ENCODE measurements at regions not wholly inside any gene's neighbourhood (a gene's known extent, or its start where the extent isn't known, plus 50 kb on each side); places are given as distances from the start of the nearest gene placed in this dataset.

GRCh38 chr3:107256963-107257362 is 120.3 kb upstream of the CCDC54 start:
- TF ChIP-seq, protein P1, sequence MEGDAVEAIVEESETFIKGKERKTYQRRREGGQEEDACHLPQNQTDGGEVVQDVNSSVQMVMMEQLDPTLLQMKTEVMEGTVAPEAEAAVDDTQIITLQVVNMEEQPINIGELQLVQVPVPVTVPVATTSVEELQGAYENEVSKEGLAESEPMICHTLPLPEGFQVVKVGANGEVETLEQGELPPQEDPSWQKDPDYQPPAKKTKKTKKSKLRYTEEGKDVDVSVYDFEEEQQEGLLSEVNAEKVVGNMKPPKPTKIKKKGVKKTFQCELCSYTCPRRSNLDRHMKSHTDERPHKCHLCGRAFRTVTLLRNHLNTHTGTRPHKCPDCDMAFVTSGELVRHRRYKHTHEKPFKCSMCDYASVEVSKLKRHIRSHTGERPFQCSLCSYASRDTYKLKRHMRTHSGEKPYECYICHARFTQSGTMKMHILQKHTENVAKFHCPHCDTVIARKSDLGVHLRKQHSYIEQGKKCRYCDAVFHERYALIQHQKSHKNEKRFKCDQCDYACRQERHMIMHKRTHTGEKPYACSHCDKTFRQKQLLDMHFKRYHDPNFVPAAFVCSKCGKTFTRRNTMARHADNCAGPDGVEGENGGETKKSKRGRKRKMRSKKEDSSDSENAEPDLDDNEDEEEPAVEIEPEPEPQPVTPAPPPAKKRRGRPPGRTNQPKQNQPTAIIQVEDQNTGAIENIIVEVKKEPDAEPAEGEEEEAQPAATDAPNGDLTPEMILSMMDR (IDR thresholded peaks at IDR 0.05): no peak
- TF ChIP-seq SMC3 (IDR thresholded peaks at IDR 0.05; ENCODE audit: low read depth, low read length) (no peak), EZH2phosphoT487 (IDR thresholded peaks at IDR 0.05; ENCODE audit: borderline replicate concordance, low read depth) (no peak)

Measured in SK-N-SH (cell line).